ENCODE measurements at regions not wholly inside any gene's neighbourhood (a gene's known extent, or its start where the extent isn't known, plus 50 kb on each side); places are given as distances from the start of the nearest gene placed in this dataset.

DNA sequence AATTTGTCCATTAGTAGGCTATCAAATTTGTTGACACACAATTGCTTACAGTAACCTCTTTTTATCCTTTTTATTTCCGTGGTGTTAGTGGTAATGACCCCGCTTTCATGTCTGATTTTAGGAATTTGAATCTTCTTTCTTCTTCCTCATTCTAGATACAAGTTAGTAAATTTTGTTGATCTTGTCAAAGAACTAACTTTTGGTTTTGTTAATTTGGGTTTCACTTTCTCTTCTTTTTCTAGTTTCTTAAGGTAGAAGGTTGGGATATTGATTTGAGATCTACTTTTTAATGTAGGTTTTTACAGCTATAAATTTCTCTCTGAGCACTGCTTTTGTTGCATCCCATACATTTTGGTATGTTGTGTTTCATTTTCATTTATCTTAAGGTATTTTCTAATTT, 53.3 kb upstream of the SLC7A1 start:
- H3K4me3 ChIP-seq = no peak overlapping the region
- no peak for ATAC-seq (replicated peaks in 6 of 8)
- WGBS, 10 experiments = 73 to 100% (median 93%) methylated on average over 2 of the region's 2 CpGs; no CpG with 5 or more reads in 1 of the 10 experiments

More for the DNA sequence above, 53.3 kb upstream of the SLC7A1 start:
- in situ Hi-C loops (cut with MboI; ENCODE audit: low pct_unique_long_range_greater_than_20kb in 2 of 9, low sequenced_read_pairs in 9 of 9, unreplicated experiment in 9 of 9) = no loop called here
- Histone ChIP-seq H3K4me1 (replicated peaks in 1 of 2) (no peaks in the 10 kb centered on the region), H3K27ac (no peak overlapping the region)

Data from motor neuron (in vitro differentiated cells).